Duodenal mucosa (tissue), 2 donors: ENCODE measurements at regions not wholly inside any gene's neighbourhood (a gene's known extent, or its start where the extent isn't known, plus 50 kb on each side); places are given as distances from the start of the nearest gene placed in this dataset.

ENCODE experiments used
- H3K27ac ChIP-seq: one replicate; pipeline ENCODE4 v1.7.0; 2013; ENCODE audit warnings: low read depth, low read length
- H3K27me3 ChIP-seq, 2 donors: one replicate each; pipeline ENCODE4 v1.7.0; 2013; ENCODE audit warnings: low read length in 2 of 2, control low read depth in 1 of 2; ENCODE audit not compliant: insufficient read depth in 2 of 2, control insufficient read depth in 1 of 2
- H3K36me3 ChIP-seq, 2 donors: one replicate each; pipeline ENCODE4 v1.7.0; 2013; ENCODE audit warnings: low read length in 2 of 2, control low read depth in 1 of 2; ENCODE audit not compliant: insufficient read depth in 2 of 2, control insufficient read depth in 1 of 2
- H3K4me1 ChIP-seq, 2 donors: one replicate each; pipeline ENCODE4 v1.7.0; 2013; ENCODE audit warnings: low read length in 2 of 2, control low read depth in 1 of 2; ENCODE audit not compliant: insufficient read depth in 2 of 2, control insufficient read depth in 1 of 2
- H3K4me3 ChIP-seq, 2 donors: one replicate each; pipeline ENCODE4 v1.7.0; 2013; ENCODE audit warnings: low read length in 2 of 2, low read depth in 1 of 2
- H3K9ac ChIP-seq, 2 donors: one replicate each; pipeline ENCODE4 v1.7.0; 2013; ENCODE audit warnings: low read length in 2 of 2, low read depth in 1 of 2
- H3K9me3 ChIP-seq, 2 donors: one replicate each; pipeline ENCODE4 v1.7.0; 2013; ENCODE audit warnings: low read length in 2 of 2, control low read depth in 1 of 2; ENCODE audit not compliant: control insufficient read depth in 1 of 2

DNA sequence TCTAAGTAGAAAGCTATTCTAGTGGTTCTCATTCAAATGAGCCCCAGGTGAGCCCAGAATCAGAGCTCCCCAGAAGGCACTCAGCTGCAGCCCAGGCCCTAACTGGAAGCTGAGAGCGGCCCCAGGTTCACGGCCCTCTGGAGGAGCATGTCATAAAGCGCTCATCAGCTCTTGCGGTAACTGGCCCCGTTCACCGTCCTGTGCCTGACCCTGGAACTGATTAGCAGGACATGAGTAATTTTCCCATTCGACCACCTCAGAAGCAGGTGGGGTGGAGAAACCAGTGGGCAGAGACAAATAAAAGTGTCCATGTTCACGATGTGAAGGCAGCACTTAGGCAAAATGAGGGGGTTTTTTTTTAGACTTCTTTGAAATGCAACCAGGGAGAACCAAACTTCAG is 136.1 kb upstream of the LYZL2 start:
- H3K27me3 ChIP-seq: no peaks in the 10 kb centered on the region
- H3K4me1 ChIP-seq: no peaks in the 10 kb centered on the region
- H3K27ac ChIP-seq: no peak overlapping the region
- no peak overlapping the region for H3K4me3 ChIP-seq
- no peaks in the 10 kb centered on the region for H3K36me3 ChIP-seq
- no peak overlapping the region for H3K9ac ChIP-seq
- peaks cover 9 to 11% of the 10 kb centered on the region in 2 donors for H3K9me3 ChIP-seq

DNA sequence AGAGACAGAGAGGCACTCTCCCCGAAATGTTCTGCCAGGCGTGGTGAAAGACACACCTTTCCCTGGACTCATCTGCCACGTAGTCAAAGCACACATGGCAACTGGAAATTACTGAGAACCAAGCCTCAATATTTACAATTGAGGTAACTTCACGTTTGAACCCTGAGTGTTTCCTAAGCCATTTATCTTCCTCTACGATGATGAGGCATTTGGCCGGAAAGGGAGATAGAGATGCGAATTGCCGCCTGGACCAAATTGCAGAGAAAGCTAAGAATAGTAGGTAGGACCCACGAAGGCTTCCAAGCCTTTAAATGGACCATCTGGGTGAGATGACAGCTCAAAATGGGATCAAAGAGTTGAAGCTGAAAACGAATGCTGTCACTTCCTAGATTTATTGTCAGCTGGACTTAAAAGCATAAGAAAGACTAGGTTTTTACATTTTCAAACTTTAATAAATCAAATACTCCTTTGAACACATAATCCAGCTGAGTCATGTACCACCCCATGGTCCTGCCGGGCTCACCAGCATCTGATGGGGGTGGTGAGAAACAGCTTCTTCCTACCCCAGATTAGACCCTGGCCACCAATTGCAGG is 135.6 kb upstream of the LYZL2 start:
- Histone ChIP-seq H3K4me3 (no peak overlapping the region), H3K4me1 (no peaks in the 10 kb centered on the region), H3K27ac (no peak overlapping the region), H3K36me3 (no peaks in the 10 kb centered on the region), H3K9me3 (peaks cover 6% of the 10 kb centered on the region in 2 donors), H3K27me3 (no peaks in the 10 kb centered on the region), H3K9ac (no peak overlapping the region)

DNA sequence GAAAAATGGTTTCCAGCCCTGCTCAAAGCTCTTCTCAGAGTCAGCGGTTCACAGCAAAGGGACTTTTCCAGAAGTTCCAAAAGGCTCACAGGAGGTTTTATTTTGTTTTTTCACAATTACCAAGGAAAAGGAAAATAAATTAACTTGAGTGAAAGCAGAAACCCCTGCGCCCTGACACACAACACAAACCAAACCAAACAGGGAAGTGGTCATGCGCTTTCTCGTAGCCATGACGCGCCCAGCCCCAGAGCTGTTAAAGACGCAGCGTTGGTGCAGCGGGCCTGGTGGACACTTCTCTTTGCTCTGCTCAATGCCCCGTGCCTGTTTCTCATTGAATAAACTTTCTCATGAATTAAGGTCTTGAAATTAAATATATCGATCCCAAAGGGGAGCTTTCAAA is 134.4 kb upstream of the LYZL2 start:
- no peak overlapping the region for H3K4me3 ChIP-seq
- peaks cover 0 to 5% of the 10 kb centered on the region in 2 donors for H3K4me1 ChIP-seq
- H3K9me3 ChIP-seq: no peaks in the 10 kb centered on the region
- H3K27ac ChIP-seq: no peak overlapping the region
- H3K27me3 ChIP-seq: no peaks in the 10 kb centered on the region
- no peaks in the 10 kb centered on the region for H3K36me3 ChIP-seq
- H3K9ac ChIP-seq: no peak overlapping the region

DNA sequence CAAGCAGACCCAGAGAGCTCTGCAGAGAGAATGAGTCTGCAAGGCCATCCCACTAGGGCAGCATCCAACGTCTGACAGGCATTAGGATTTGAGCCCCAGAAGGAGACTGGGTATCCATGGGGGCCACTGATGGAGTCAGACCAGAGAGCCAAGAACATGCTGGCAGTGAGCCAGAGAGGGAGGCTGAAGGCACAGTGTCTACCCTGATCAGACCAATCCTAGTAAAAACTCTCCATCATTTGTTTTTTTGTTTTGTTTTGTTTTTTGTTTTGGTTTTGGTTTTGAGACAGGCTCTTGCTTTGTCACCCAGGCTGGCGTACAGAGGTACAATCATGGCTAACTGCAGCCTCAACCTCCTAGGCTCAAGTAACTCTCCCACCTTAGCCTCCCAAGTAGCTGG is 133.1 kb upstream of the LYZL2 start:
- Histone ChIP-seq H3K4me1 (peaks cover 0 to 5% of the 10 kb centered on the region in 2 donors), H3K27me3 (no peaks in the 10 kb centered on the region), H3K9me3 (no peaks in the 10 kb centered on the region), H3K27ac (no peak overlapping the region), H3K36me3 (no peaks in the 10 kb centered on the region), H3K4me3 (no peak overlapping the region), H3K9ac (no peak overlapping the region)

DNA sequence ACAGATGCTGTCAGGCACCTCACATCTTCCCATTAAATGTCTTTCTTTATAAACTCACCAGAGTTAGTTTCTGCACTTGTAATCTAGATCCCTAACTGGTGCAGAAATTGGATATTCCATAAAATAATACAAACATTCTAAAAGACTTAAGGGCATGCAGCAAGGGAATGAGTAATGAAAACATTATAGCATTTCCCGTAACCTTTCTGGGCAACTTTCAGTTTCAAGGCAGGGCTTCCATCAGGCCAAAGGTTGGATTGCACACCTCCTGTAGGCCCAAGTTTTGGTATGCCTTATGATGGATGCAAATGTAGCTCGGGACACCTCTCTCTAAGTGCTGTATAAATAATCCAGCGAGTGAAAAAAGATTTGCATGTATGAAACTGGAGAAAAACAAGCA is 129.9 kb upstream of the LYZL2 start:
- no peaks in the 10 kb centered on the region for H3K9me3 ChIP-seq
- H3K9ac ChIP-seq: no peak overlapping the region
- no peak overlapping the region for H3K4me3 ChIP-seq
- H3K27me3 ChIP-seq: no peaks in the 10 kb centered on the region
- H3K27ac ChIP-seq: no peak overlapping the region
- H3K4me1 ChIP-seq: peaks cover 0 to 5% of the 10 kb centered on the region in 2 donors
- H3K36me3 ChIP-seq: no peaks in the 10 kb centered on the region

DNA sequence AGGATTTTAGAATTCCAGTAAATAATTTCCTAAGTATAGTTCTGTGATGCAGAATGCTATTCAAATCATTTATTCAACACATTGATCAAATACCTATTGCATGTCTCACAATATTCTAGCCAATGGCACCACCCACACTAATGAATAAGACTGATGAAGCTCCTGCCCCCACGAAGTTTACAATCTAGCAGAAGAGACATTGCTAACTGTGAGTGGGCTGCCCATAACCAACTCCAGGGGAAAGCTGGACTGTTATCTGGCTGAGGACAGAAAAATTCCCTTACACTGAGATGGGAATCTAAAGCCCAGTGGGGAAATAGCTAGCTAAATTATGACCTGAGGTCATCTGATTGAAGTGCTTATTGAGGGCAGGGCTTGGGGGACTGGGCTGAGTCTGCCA is 128.8 kb upstream of the LYZL2 start:
- no peaks in the 10 kb centered on the region for H3K36me3 ChIP-seq
- H3K9ac ChIP-seq: no peak overlapping the region
- H3K27me3 ChIP-seq: no peaks in the 10 kb centered on the region
- H3K27ac ChIP-seq: no peak overlapping the region
- peaks cover 0 to 5% of the 10 kb centered on the region in 2 donors for H3K4me1 ChIP-seq
- H3K4me3 ChIP-seq: no peak overlapping the region
- H3K9me3 ChIP-seq: no peaks in the 10 kb centered on the region

DNA sequence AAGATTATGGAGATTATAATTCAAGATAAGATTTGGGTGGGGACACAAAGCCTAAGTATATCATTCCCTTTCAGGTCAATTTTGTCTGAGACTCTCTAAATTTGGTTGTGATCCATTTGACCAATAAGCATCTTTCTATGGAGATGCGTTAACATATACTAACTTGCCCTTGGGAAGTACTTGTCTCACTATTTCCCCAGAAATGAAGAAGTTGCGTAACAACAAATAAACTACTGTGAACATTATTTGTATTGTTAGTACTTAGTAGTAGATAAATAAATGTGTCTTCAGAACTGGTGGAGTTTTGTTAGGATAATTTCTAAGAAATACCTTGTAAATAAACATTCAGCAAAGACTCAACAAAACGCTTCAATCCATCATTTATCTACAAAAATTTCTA is 127.3 kb upstream of the LYZL2 start:
- Histone ChIP-seq H3K27me3 (no peaks in the 10 kb centered on the region), H3K9ac (no peak overlapping the region), H3K4me1 (peaks cover 0 to 5% of the 10 kb centered on the region in 2 donors), H3K27ac (no peak overlapping the region), H3K36me3 (no peaks in the 10 kb centered on the region), H3K4me3 (no peak overlapping the region), H3K9me3 (no peaks in the 10 kb centered on the region)

DNA sequence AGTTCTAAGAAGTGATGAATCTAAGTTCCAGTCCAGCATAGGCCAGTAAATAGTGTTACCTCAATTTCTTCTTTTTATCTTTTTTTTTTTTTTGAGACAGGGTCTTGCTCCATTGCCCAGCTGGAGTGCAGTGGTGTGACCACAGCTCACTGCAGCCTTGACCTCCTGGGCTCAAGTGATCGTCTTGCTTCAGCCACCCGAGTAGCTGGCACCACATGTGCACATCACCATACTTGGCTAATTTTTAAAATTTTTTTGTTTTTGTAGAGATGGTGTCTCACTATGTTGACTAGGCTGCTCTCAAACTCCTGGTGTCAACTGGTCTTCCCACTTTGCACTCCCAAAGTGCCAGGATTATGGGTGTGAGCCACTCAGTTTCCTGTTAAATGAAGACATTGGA is 126.6 kb upstream of the LYZL2 start:
- H3K9ac ChIP-seq: no peak overlapping the region
- no peak overlapping the region for H3K4me3 ChIP-seq
- H3K4me1 ChIP-seq: peaks cover 0 to 5% of the 10 kb centered on the region in 2 donors
- no peaks in the 10 kb centered on the region for H3K9me3 ChIP-seq
- no peaks in the 10 kb centered on the region for H3K36me3 ChIP-seq
- no peaks in the 10 kb centered on the region for H3K27me3 ChIP-seq
- H3K27ac ChIP-seq: no peak overlapping the region

DNA sequence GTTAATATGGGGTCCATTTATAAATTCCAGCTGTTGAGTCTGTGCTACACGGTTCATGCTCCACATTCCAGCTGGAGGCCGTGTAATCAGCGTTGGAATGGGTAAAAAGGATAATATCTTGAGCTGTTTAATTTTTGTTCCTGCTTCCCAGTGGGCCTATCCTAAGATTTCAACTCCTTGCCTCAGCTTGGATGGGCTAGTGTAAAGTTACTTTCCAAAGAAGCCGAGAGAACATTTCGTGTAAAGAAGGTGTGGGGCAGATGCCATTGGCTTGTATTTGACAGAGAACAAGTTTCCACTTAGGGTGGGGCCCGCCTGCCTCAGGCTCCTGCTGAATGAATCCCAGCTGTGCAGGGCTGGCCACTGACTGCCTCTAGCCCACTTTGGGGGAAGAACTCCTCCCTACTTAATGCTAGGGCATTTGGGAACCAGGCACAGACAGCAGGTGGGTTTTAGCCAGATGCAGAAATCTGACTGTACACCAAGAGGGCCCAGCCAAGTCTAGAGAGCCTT is 125.9 kb upstream of the LYZL2 start:
- Histone ChIP-seq H3K27ac (no peak overlapping the region), H3K4me1 (peaks cover 0 to 5% of the 10 kb centered on the region in 2 donors), H3K9me3 (no peaks in the 10 kb centered on the region), H3K27me3 (no peaks in the 10 kb centered on the region), H3K9ac (no peak overlapping the region), H3K36me3 (no peaks in the 10 kb centered on the region), H3K4me3 (no peak overlapping the region)

DNA sequence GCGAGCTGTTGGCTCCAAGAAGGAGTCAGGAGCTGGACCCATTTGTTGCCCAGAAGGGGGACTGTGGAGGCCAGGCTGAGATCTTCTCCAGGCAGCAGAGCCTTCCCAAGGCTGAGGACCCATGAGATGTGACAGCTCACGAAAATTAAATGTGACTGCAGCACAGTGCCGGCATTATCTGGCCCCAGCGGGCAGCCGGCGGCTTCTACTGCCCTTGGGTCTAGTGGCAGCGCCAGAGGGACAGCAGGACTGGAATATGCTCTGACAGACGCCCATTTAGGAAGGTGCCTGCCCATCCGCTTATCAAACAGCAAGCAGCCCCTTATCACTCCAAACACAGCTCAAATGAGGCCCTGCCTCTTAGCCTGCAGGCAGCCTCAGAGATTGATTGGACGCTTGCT is 122.9 kb upstream of the LYZL2 start:
- Histone ChIP-seq H3K4me1 (no peaks in the 10 kb centered on the region), H3K27me3 (no peaks in the 10 kb centered on the region), H3K36me3 (no peaks in the 10 kb centered on the region), H3K9ac (no peak overlapping the region), H3K27ac (no peak overlapping the region), H3K9me3 (no peaks in the 10 kb centered on the region), H3K4me3 (no peak overlapping the region)
